IPS-20b (cell line): ENCODE measurements at regions not wholly inside any gene's neighbourhood (a gene's known extent, or its start where the extent isn't known, plus 50 kb on each side); places are given as distances from the start of the nearest gene placed in this dataset.

Source experiments
- H3K27ac ChIP-seq: one replicate; pipeline ENCODE4 v1.5.1; 2013; ENCODE audit warnings: low read length
- H3K27me3 ChIP-seq: 2 replicates; pipeline ENCODE4 v1.6.1; 2013; ENCODE audit warnings: mild to moderate bottlenecking, low read length, inconsistent platforms; ENCODE audit not compliant: insufficient read depth
- H3K36me3 ChIP-seq: 2 replicates; pipeline ENCODE4 v1.6.1; 2013; ENCODE audit warnings: low read depth, mild to moderate bottlenecking, inconsistent platforms, low read length, moderate library complexity; ENCODE audit not compliant: insufficient read depth
- H3K4me1 ChIP-seq: 2 replicates; pipeline ENCODE4 v1.6.1; 2013; ENCODE audit warnings: mild to moderate bottlenecking, control low read depth, inconsistent platforms, low read length, moderate library complexity; ENCODE audit not compliant: insufficient read depth
- H3K4me3 ChIP-seq: 2 replicates; pipeline ENCODE4 v1.5.1; 2013; ENCODE audit warnings: mild to moderate bottlenecking, low read length, inconsistent platforms
- H3K9ac ChIP-seq: 2 replicates; pipeline ENCODE4 v1.6.1; 2013; ENCODE audit warnings: low read depth, mild to moderate bottlenecking, inconsistent platforms, low read length, moderate library complexity
- H3K9me3 ChIP-seq: 2 replicates; pipeline ENCODE4 v1.6.1; 2013; ENCODE audit warnings: mild to moderate bottlenecking, low read depth, low read length, inconsistent platforms; ENCODE audit not compliant: insufficient read depth

DNA sequence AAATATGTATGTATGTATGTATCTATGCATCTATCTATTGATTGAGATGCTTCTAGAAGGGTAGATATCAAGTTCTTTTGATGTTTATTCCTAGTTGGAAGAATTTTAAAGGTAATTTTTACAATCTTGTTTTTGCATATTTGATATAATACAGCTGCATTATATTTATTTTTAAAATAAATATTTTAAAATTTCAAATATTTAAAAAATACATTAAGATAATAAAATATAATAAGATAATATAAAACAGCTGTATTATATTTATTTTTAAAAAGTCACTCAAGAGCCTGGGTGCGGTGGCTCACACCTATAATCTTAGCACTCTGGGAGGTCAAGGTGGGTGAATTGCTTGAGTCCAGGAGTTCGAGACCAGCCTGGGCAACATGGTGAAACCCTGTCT lies 92.5 kb downstream of the LIPG start:
- no peak overlapping the region for H3K4me3 ChIP-seq
- no peaks in the 10 kb centered on the region for H3K27me3 ChIP-seq
- no peaks in the 10 kb centered on the region for H3K36me3 ChIP-seq
- H3K9me3 ChIP-seq, result no peaks in the 10 kb centered on the region
- H3K9ac ChIP-seq, result no peak overlapping the region
- H3K4me1 ChIP-seq, result peaks cover 6% of the 10 kb centered on the region; the same call in 1 of the 2 replicates
- H3K27ac ChIP-seq, result no peak overlapping the region

DNA sequence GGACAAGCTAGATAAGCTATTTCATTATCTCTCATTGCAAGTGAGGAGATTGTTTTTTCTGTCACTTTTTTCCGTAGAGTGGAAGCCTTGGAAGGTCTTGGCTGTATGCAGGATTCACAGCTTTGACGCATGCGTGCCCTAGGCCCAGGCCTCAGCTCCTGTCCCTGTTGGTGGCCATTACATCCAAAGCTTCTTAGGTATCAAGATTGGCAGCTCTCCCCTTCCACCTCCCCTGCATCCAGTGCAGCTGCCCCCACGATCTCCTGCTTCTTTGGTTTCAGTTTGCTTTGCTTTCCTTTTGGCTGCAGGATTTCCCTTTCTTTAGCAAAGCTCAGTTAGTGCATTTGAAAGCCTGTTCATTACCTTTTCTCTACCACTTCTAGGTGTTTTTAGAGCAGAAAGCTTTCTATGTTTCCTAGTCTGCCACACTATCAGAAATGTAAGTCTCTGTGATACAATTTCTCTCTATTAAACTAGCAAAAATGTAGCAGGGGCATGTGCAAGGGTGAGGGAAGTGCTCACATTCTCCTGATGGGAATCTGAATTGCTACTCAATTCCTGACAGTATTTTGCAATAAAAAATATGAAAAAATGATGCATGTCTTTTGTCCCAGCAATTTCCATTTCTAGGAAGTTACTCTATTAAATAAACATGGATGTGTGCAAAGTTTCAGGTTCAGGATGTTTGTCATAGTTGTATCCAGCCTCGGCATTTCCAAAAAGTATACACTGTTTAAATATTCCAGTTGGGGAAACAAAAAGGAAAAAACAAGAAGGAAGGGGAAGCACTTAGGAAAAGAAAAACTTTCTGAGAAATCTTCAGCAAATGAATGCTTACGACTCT lies 91.2 kb downstream of the LIPG start:
- Histone ChIP-seq H3K9me3 (no peaks in the 10 kb centered on the region), H3K9ac (no peak overlapping the region), H3K4me1 (no peaks in the 10 kb centered on the region), H3K27ac (no peak overlapping the region), H3K27me3 (no peaks in the 10 kb centered on the region), H3K4me3 (no peak overlapping the region), H3K36me3 (no peaks in the 10 kb centered on the region)

DNA sequence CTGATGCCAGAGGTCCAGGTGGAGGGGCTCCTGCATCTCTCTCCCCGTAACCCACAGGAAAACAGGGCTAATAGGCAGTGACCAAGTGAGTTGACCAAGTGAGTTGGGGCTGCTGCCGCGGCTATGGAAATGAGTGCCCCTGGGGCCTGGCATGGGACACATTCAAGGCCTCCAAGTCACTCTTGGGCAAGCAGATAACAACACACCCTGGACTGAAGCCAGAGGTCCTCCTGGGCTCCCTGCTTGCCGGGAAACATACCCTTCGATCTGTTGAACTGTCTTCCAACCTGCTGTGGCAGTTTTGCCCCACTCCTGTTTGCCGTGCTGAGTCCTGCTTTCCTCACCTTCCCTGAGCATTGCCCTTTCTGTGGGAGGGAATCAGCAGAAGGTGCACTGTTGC lies 89.2 kb downstream of the LIPG start:
- Histone ChIP-seq H3K4me1 (no peaks in the 10 kb centered on the region), H3K27me3 (no peaks in the 10 kb centered on the region), H3K9ac (no peak overlapping the region), H3K9me3 (no peaks in the 10 kb centered on the region), H3K27ac (no peak overlapping the region), H3K36me3 (no peaks in the 10 kb centered on the region), H3K4me3 (no peak overlapping the region)

DNA sequence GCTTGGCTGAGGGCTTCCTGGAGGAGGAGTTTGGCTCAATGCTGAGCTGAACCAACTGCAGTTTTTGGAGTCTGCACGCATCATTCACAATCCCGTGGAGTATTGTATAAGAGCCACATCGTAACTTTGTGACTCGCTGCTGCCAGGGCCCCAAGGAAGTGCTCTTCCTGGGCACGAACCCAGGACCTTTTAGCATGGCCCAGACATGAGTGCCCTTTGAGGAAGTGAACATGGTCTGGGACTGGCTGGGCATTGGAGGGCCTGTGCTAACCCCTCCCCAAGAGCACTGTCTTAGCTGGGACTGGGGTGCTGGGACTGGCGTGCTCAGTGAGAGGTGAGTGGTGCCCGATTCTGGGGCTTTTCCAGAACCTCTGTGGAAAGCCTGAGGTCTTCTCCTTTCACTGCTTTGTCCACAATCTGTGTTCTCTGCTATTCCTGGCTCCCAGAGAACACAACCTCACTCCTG lies 88.6 kb downstream of the LIPG start:
- no peak overlapping the region for H3K4me3 ChIP-seq
- H3K4me1 ChIP-seq, result no peaks in the 10 kb centered on the region
- no peak overlapping the region for H3K27ac ChIP-seq
- H3K36me3 ChIP-seq, result no peaks in the 10 kb centered on the region
- no peaks in the 10 kb centered on the region for H3K9me3 ChIP-seq
- no peaks in the 10 kb centered on the region for H3K27me3 ChIP-seq
- no peak overlapping the region for H3K9ac ChIP-seq

DNA sequence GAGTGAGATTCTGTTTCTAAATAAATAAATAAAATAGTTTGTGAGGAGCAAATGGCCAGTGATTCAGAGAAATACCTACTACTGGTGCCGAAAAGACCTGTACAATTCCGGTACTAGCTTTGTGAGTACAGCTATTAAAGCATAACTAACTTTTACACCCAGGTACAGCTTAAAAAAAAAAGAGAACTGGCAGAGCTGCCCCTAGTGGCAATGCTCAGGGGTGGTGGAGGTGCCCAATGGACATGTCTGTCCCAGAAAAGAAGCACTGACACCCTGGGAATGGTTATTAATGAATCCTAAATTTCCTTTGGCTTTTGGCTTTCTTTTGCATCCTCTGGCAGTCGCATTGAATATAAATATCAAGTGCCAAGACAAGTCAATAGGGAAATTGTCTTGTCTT lies 87.0 kb downstream of the LIPG start:
- Histone ChIP-seq H3K27me3 (no peaks in the 10 kb centered on the region), H3K27ac (no peak overlapping the region), H3K4me3 (no peak overlapping the region), H3K36me3 (no peaks in the 10 kb centered on the region), H3K9me3 (no peaks in the 10 kb centered on the region), H3K4me1 (no peaks in the 10 kb centered on the region), H3K9ac (no peak overlapping the region)
